Endothelial cell of umbilical vein (primary cell): ENCODE measurements at regions not wholly inside any gene's neighbourhood (a gene's known extent, or its start where the extent isn't known, plus 50 kb on each side); places are given as distances from the start of the nearest gene placed in this dataset.

Experiments
- BruUV-seq: library from RNA; stranded (reverse); fragments of 400-500 nt; replicated peaks from 2 replicates; lab custom pipeline; 2021; lab: Mats Ljungman, UMichigan
- CTCF ChIA-PET: fragments of 300-600, 350-600 bp; sonication (Branson Sonifier 250); formaldehyde crosslinking; loops from one replicate; lab custom pipeline; 2021; ENCODE audit warnings: antibody characterized with exemption, inconsistent platforms; lab: Charles Lee
- POLR2A ChIA-PET: fragments of 300-600, 350-600 bp; sonication (Branson Sonifier 250); formaldehyde crosslinking; loops from one replicate; lab custom pipeline; 2021; ENCODE audit warnings: antibody characterized with exemption, inconsistent platforms; lab: Charles Lee
- DNase-seq: peaks from one replicate; pipeline ENCODE4 v3.0.0-alpha.2; 2011; ENCODE audit warnings: low read depth, low spot score
- FAIRE-seq: peaks from 2 replicates; lab custom pipeline; 2011; peaks lifted over from hg19 to GRCh38; lab: Jason Lieb, UNC
- H2AFZ ChIP-seq: 2 replicates; pipeline ENCODE4 v1.6.0; 2012; ENCODE audit warnings: low read depth, low read length, control low read depth, inconsistent platforms
- H3K27ac ChIP-seq: 2 replicates; pipeline ENCODE4 v1.5.1; 2011; ENCODE audit warnings: low read depth, mild to moderate bottlenecking, control low read depth, low read length, moderate library complexity; ENCODE audit not compliant: insufficient read depth
- H3K27me3 ChIP-seq, 2 experiments: 2 replicates each; pipeline versions ENCODE4 v1.6.0 to v1.6.1; 2011; ENCODE audit warnings: low read length in 2 of 2, mixed read lengths in 1 of 2; ENCODE audit not compliant: control insufficient read depth in 2 of 2, insufficient read depth in 2 of 2
- H3K36me3 ChIP-seq, 2 experiments: 2 replicates in 1 of 2; 3 replicates in 1 of 2; pipeline ENCODE4 v1.5.1; 2011; ENCODE audit warnings: low read length in 2 of 2, mild to moderate bottlenecking in 1 of 2, moderate library complexity in 1 of 2; ENCODE audit not compliant: control insufficient read depth in 2 of 2, insufficient read depth in 2 of 2; ENCODE audit errors: extremely low read depth in 1 of 2
- H3K4me1 ChIP-seq: 3 replicates; pipeline ENCODE4 v1.5.1; 2011; ENCODE audit warnings: mild to moderate bottlenecking, low read length; ENCODE audit not compliant: control insufficient read depth, insufficient read depth; ENCODE audit errors: extremely low read depth
- H3K4me2 ChIP-seq: 2 replicates; pipeline ENCODE4 v1.6.1; 2011; ENCODE audit warnings: low read length, control low read depth, mixed read lengths; ENCODE audit not compliant: insufficient read depth
- H3K4me3 ChIP-seq, 3 experiments: fragments of 200-600 bp in 1 of 3; sonication (generic), shearing (Covaris generic) in 1 of 3; replicated peaks in 1 of 3; 2 replicates each; pipeline ENCODE4 v1.5.1; 2011 to 2016; ENCODE audit warnings: control low read depth in 3 of 3, low read length in 3 of 3, mild to moderate bottlenecking in 2 of 3, inconsistent platforms in 1 of 3, low read depth in 1 of 3, moderate library complexity in 1 of 3; ENCODE audit not compliant: insufficient read depth in 1 of 3
- H3K79me2 ChIP-seq: 2 replicates; pipeline ENCODE4 v1.6.0; 2012; ENCODE audit warnings: low read length, inconsistent platforms; ENCODE audit not compliant: control insufficient read depth, insufficient read depth
- H3K9ac ChIP-seq: replicated peaks from 2 replicates; pipeline ENCODE3; 2011; ENCODE audit warnings: low read length, control low read depth; ENCODE audit not compliant: insufficient read depth; ENCODE audit errors: extremely low read depth
- H3K9me1 ChIP-seq: replicated peaks from 3 replicates; pipeline ENCODE4 v1.6.0; 2011; ENCODE audit warnings: mild to moderate bottlenecking, low read length; ENCODE audit not compliant: control insufficient read depth, insufficient read depth; ENCODE audit errors: extremely low read depth
- H3K9me3 ChIP-seq: replicated peaks from 2 replicates; pipeline ENCODE4 v1.5.1; 2012; ENCODE audit warnings: low read length, inconsistent platforms; ENCODE audit not compliant: control insufficient read depth, insufficient read depth
- H4K20me1 ChIP-seq: replicated peaks from 2 replicates; pipeline ENCODE3; 2011; ENCODE audit warnings: mild to moderate bottlenecking, low read length; ENCODE audit not compliant: control insufficient read depth, insufficient read depth; ENCODE audit errors: extremely low read depth
- CTCF ChIP-seq, 2 donors: IDR thresholded peaks; 1 replicate in 1 of 2; 2 replicates in 1 of 2; pipeline ENCODE4 v1.5.1; 2011; ENCODE audit warnings: low read length in 2 of 2, mild to moderate bottlenecking in 2 of 2, moderate library complexity in 2 of 2, control low read depth in 1 of 2, inconsistent platforms in 1 of 2, low read depth in 1 of 2; ENCODE audit not compliant: insufficient read depth in 1 of 2; ENCODE audit errors: extremely low read depth in 1 of 2
- EZH2 ChIP-seq: IDR thresholded peaks from 2 replicates; pipeline ENCODE4 v1.6.1; 2012; ENCODE audit warnings: borderline replicate concordance, low read depth, mild to moderate bottlenecking, moderate library complexity, low read length, inconsistent platforms; ENCODE audit not compliant: severe bottlenecking
- FOS ChIP-seq: IDR thresholded peaks from 2 replicates; pipeline ENCODE4 v1.6.1; 2011; ENCODE audit warnings: mild to moderate bottlenecking, low read length, moderate library complexity, borderline replicate concordance; ENCODE audit not compliant: insufficient read depth
- GATA2 ChIP-seq: IDR thresholded peaks from 2 replicates; pipeline ENCODE4 v1.7.0; 2011; ENCODE audit warnings: low read depth, mild to moderate bottlenecking, moderate library complexity, mixed read lengths, low read length; ENCODE audit not compliant: insufficient read length, insufficient read depth
- JUN ChIP-seq: IDR thresholded peaks from 2 replicates; pipeline ENCODE4 v1.6.1; 2011; ENCODE audit warnings: borderline replicate concordance, low read depth; ENCODE audit not compliant: insufficient read length, insufficient read depth
- MYC ChIP-seq: IDR thresholded peaks from one replicate; pipeline ENCODE4 v1.6.1; 2011; ENCODE audit warnings: mild to moderate bottlenecking, low read depth, low read length
- POLR2A ChIP-seq: IDR thresholded peaks from 2 replicates; pipeline ENCODE4 v1.6.1; 2012; ENCODE audit warnings: low read depth, mild to moderate bottlenecking, control low read depth, low read length
- POLR2AphosphoS5 ChIP-seq: IDR thresholded peaks from 2 replicates; pipeline ENCODE4 v1.6.1; 2012; ENCODE audit warnings: low read depth, mild to moderate bottlenecking, control low read depth, low read length, moderate library complexity; ENCODE audit not compliant: insufficient read depth
- dilution Hi-C: fragments of 300-500 bp; cut with MboI; formaldehyde crosslinking; loops from one replicate; pipeline ENCODE4 v1.15.0; 2019; ENCODE audit warnings: low sequenced_read_pairs; ENCODE audit not compliant: extremely low pct_ligation_motif_present
- intact Hi-C: fragments of 100-400 bp; cut with micrococcal nuclease; formaldehyde crosslinking; loops from one replicate; pipeline ENCODE4 v1.10.0; 2022

GRCh38 chr18:22279741-22280452 lies 110.5 kb downstream of the GATA6 start:
- no TSS peak for BruUV-seq
- dilution Hi-C loops = no loop called here
- Histone ChIP-seq H3K36me3 (no peaks in the 10 kb centered on the region), H3K9me1 (no peaks in the 10 kb centered on the region), H3K4me2 (no peak overlapping the region), H2AFZ (no peak overlapping the region), H4K20me1 (no peaks in the 10 kb centered on the region), H3K79me2 (no peaks in the 10 kb centered on the region), H3K27me3 (no peaks in the 10 kb centered on the region), H3K4me3 (no peak overlapping the region), H3K4me1 (peaks cover 22% of the 10 kb centered on the region), H3K9ac (no peak overlapping the region), H3K9me3 (no peaks in the 10 kb centered on the region), H3K27ac (no peak overlapping the region)
- FAIRE-seq = no peak
- DNase-seq = no peak
- POLR2A ChIA-PET = no interaction called here
- intact Hi-C loops = loop anchor here (5.0 kb wide), 1 partner anchor 117 kb away; no protein-coding TSS in a partner anchor
- TF ChIP-seq MYC = no peak
- no peak for TF ChIP-seq POLR2A
- TF ChIP-seq GATA2 = no peak
- TF ChIP-seq FOS = no peak
- TF ChIP-seq JUN = no peak
- no peak for TF ChIP-seq CTCF (IDR thresholded peaks at IDR 0.05; ENCODE audit: extremely low read depth in 1 of 2, insufficient read depth in 1 of 2, low read depth in 1 of 2, low read length in 2 of 2)
- no peak for TF ChIP-seq EZH2
- no peak for TF ChIP-seq POLR2AphosphoS5
- CTCF ChIA-PET = interaction anchor here (0.7 to 0.9 kb wide), 2 partner anchors 67 to 99 kb away, joined by 3 read pairs; no protein-coding TSS in a partner anchor
